ENCODE measurements at regions not wholly inside any gene's neighbourhood (a gene's known extent, or its start where the extent isn't known, plus 50 kb on each side); places are given as distances from the start of the nearest gene placed in this dataset.

- peak; percentile 65 for DNase-seq (ENCODE audit: low read depth)
- H3K4me3 ChIP-seq (ENCODE audit: low read depth, low read length) = no peak overlapping the region
- TF ChIP-seq, protein P1, sequence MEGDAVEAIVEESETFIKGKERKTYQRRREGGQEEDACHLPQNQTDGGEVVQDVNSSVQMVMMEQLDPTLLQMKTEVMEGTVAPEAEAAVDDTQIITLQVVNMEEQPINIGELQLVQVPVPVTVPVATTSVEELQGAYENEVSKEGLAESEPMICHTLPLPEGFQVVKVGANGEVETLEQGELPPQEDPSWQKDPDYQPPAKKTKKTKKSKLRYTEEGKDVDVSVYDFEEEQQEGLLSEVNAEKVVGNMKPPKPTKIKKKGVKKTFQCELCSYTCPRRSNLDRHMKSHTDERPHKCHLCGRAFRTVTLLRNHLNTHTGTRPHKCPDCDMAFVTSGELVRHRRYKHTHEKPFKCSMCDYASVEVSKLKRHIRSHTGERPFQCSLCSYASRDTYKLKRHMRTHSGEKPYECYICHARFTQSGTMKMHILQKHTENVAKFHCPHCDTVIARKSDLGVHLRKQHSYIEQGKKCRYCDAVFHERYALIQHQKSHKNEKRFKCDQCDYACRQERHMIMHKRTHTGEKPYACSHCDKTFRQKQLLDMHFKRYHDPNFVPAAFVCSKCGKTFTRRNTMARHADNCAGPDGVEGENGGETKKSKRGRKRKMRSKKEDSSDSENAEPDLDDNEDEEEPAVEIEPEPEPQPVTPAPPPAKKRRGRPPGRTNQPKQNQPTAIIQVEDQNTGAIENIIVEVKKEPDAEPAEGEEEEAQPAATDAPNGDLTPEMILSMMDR (IDR thresholded peaks at IDR 0.05; ENCODE audit: insufficient read depth, low read length) = no peak
These were observed 245.7 kb downstream of the ZIC1 start for GRCh38 chr3:147654827-147655226.

- TF ChIP-seq, protein P1 (IDR thresholded peaks at IDR 0.05; ENCODE audit: insufficient read depth, low read length) = no peak
- peak; percentile 34 for DNase-seq (ENCODE audit: low read depth)
These were observed 246.1 kb downstream of the ZIC1 start for GRCh38 chr3:147655236-147655635.

DNA sequence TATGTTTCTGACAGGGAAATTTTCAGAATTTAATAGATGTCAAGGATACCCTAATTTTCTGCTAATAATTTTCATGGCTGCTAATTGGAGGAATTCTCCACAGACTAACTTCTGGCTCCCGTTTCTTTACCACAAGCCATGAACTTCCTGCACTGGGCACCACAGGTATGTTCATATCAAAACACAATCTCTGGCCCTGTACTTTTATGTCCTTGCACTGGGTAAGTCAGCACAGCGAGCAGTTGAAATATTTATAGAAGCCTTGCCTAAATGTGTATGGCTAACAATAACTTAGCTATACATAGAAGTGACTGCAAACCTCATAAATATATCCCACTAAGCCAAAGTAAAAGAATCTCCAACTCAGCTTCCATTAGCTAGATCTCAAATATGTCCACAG, 246.9 kb downstream of the ZIC1 start:
- H3K4me3 ChIP-seq (ENCODE audit: low read depth, low read length) = no peak overlapping the region
- no peak for DNase-seq (ENCODE audit: low read depth)
- TF ChIP-seq, protein P1 (IDR thresholded peaks at IDR 0.05; ENCODE audit: insufficient read depth, low read length) = no peak

More at GRCh38 chr3:147655236-147655635, 246.1 kb downstream of the ZIC1 start:
- H3K4me3 ChIP-seq (ENCODE audit: low read depth, low read length) = no peak overlapping the region

GRCh38 chr3:147661916-147662315, 252.8 kb downstream of the ZIC1 start:
- no peak overlapping the region for H3K4me3 ChIP-seq (ENCODE audit: low read depth, low read length)
- no peak for DNase-seq (ENCODE audit: low read depth)
- TF ChIP-seq, protein P1 (IDR thresholded peaks at IDR 0.05; ENCODE audit: insufficient read depth, low read length) = no peak

GRCh38 chr3:147662705-147663104, 253.5 kb downstream of the ZIC1 start:
- no peak for DNase-seq (ENCODE audit: low read depth)
- TF ChIP-seq, protein P1 (IDR thresholded peaks at IDR 0.05; ENCODE audit: insufficient read depth, low read length) = no peak
- no peak overlapping the region for H3K4me3 ChIP-seq (ENCODE audit: low read depth, low read length)

DNA sequence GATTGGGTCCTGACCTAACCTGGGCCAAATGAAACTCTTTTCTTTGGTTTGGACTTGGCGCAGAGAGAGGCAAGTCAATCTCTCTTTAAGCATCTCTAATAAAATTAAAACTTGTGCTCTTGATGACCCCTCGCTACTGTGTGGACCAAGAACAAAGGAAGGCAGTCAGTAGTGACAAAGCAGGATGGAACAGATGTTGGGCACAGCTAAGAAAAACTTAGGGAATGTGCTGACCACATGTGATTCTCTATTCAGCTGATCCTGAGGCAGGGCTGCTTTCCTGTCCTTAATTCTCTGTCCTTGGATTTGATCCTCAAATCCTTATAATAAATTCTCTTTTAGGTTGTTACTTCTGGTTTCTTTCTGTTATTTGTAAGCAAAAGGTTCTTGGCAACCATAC, 259.9 kb downstream of the ZIC1 start:
- TF ChIP-seq, protein P1 (IDR thresholded peaks at IDR 0.05; ENCODE audit: insufficient read depth, low read length) = no peak
- H3K4me3 ChIP-seq (ENCODE audit: low read depth, low read length) = no peak overlapping the region
- no peak for DNase-seq (ENCODE audit: low read depth)

DNA sequence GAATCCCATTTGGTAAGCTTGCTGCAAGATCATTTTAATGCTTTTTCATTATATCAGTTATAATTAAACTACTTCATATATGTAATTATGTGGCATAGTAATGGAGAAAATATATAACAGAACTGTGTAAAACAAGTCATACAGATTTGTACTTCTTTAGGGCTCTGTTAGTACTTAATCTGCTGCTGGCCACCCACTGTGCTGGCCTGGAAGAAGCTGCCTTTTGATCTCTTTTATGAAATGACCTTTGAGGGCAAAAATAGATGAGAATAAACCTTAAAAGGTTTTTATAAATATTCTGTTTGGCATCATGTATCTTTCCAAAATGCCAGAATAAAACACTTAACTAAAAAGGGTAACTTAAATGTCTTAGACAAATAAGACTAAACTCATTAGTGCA, 262.9 kb downstream of the ZIC1 start:
- no peak for DNase-seq (ENCODE audit: low read depth)
- TF ChIP-seq, protein P1 (IDR thresholded peaks at IDR 0.05; ENCODE audit: insufficient read depth, low read length) = no peak
- no peak overlapping the region for H3K4me3 ChIP-seq (ENCODE audit: low read depth, low read length)

Measured in fibroblast of the aortic adventitia (primary cell).